Stimulated activated CD8-positive, alpha-beta memory T cell treated with anti-CD3 and anti-CD28 coated beads, Interleukin-15, amount 100 ng/mL, for 4 hours (primary cell): ENCODE measurements at regions not wholly inside any gene's neighbourhood (a gene's known extent, or its start where the extent isn't known, plus 50 kb on each side); places are given as distances from the start of the nearest gene placed in this dataset.

Experiments
- DNase-seq, 2 donors: peaks; one replicate each; pipeline ENCODE4 v3.0.0-alpha.2; 2020; ENCODE audit warnings: low read depth in 2 of 2

DNA sequence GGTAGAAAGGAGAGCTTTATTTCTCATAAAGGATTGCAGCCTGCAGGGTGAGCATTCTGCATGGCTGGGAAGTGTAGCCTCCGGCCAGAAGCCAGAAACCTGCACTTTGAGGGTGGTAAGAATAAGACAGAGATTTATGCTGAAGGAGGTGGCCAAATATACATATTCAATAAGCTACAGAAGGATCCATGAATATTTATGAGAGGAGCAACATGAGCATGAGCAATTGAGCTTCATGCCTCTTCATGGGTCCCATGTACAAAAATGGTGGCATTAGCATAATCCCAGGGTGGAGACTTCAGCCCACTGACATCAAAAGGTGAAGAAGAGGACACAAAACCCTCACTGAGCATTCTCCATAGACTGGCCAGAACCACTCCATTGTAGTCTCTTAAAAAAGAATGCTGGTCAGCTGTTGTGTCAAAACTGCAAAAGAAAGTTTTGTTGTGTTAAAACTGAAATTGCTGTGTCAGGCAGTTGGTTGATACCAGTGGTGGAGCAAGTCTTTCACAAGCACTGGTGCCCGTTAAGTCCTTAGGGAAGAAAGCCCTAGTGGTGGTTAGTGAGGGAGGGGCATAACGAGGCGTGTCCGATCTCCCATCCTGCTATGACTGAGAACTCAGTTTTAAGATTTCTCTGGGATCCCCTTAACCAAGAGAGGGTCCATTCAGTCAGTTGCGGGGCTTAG is 160.8 kb upstream of the MAP1B start:
- no peak for DNase-seq

DNA sequence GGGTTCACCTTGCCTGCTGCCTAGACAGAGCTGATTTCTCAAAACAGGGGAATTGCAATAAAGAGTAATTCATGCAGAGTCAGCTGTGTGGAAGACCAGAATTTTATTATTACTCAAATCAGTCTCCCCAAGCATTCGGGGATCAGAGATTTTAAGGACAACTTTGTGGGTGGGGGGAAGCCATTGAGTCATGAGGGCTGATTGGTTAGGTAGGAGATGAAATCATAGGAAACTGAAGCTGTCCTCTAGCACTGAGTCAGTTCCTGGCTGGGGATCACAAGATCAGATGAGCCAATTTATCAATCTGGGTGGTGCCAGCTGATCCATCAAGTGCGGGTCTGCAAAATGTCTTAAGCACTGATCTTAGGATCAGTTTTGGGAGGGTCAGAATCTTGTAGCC is 159.1 kb upstream of the MAP1B start:
- no peak for DNase-seq

DNA sequence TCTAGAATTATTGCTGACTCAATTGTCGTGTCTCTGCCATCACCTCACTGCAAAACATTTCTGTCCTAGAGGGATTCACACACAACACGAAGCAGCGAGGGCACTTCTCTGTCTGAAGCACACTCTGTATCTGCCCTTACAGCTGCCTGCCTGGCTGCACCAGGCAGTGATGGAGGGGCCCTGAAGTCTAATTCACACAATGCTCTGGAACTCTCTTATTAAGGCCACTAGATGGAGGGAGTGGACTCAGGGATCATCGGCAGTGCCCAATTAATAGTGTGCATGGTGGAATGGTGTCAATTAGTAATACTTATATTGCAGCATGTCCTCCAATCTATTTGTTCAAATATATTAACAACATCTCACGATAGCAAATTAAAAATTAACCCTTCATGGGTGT is 157.5 kb upstream of the MAP1B start:
- no peak for DNase-seq

DNA sequence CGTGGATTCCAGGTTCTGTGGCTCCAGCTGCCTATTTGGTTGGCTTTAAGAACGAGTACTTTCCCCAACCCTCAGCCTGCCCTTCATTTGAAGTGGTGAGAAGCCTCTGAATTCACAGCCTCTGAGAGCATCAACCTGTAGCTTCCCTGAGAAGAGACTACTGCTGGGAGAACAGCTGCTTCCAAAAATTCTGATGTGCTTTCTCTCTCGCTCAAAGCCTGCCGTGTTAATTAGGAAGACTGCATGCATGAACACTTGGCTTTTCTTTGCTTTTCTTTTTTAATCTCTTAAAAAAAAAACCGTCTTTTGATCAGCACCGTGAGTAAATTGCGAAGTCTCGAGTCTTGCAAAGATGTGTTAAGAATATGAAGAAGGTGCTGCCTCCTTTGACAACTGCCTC is 153.4 kb upstream of the MAP1B start:
- DNase-seq = no peak

DNA sequence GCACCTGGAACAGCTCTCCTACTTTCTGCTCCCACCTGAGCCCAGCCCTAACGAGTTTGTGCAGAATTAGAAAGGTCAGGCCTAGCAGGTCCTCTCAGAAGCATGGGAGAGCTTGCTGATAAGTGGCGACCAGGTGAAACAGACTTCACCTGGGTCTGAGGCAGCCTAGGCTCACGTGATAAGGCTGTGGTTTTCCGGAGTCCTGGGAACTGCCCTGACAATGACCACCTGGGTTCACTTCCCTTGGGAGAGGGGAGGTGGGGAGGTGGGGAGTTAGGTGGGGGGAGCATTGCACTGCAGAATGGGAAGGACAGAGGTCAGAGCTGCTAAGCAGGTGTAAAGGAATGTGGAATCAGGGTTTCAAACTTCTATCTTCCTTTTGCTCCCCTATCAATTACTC is 152.9 kb upstream of the MAP1B start:
- DNase-seq = no peak

DNA sequence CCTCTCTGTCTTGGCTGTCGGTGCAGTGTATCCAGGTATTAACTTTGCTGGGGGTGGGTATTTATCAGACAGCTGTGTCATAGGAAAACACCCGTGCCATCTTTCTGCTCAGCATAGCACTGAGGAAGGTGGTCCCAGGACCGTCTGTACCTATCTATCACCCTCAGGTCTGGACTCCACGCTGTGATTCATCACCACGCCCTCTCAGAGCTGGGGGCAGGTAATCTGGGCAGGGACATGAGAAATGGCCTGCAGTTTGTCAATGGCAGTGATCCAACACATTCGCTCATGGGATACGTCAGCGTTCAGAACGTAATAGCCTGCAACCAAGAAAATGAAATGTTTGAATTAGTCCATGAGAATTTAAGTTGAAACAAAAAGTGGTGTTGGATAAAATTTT is 151.6 kb upstream of the MAP1B start:
- DNase-seq = no peak

DNA sequence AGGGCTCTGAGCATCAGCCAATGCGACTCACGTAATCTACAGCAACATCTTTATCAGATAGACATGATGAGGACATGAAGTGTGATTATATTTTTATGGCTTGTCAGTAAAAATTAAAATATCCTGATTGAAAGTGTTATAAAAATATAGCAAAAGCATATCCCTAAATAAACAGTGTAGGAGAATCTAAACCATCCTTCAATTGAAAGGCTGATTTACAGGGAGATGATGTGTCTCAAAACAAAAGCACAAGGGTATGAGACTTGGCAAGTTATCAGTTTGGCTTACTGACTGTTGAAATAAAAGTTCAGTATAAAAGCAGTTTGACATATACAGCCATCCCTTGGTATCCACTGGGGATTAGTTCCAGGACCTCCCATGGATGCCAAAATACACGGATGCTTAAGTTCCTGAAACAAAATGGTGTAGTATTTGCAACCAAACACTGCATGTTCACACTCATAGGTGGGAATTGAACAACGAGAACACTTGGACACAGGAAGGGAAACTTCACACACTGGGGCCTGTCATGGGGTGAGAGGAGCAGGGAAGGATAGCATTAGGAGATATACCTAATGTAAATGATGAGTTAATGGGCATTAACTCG is 149.9 kb upstream of the MAP1B start:
- DNase-seq = no peak

DNA sequence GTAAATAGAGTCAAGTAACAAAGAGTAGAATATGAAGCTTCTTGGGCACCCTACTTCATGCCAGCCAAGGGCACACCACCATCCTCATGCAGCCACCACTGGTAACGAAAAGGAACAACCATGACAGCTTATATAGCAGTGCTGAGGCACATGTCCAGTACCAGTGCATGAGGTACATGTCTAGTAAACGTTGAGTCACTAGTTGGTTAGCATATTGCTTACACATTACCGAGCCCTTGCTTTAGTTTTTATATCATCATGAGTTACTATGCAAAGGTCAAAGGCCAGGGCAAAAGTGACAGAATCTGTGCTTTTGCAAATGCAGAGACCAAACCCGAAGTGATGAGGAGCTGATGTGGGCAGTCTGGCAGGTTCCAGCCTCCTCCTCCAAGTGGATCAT is 147.1 kb upstream of the MAP1B start:
- no peak for DNase-seq

DNA sequence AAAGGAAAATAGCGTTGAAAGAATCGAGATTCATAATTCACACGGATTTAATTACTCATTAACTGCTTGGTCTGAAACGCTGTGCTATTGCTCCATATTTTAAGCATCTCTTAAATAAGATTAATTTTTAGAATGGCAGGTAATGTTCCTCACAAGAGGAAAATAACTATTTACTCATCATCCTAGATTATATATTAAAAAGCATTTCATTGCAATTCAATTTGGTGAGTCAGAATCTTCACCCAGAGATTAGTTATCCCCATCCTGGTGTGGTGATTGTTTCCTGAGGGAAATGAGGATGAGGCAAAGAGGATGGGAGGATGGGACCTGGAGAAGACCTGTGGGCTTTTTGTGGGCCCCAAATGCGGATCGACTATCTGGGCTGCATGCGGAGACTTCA is 145.5 kb upstream of the MAP1B start:
- no peak for DNase-seq

DNA sequence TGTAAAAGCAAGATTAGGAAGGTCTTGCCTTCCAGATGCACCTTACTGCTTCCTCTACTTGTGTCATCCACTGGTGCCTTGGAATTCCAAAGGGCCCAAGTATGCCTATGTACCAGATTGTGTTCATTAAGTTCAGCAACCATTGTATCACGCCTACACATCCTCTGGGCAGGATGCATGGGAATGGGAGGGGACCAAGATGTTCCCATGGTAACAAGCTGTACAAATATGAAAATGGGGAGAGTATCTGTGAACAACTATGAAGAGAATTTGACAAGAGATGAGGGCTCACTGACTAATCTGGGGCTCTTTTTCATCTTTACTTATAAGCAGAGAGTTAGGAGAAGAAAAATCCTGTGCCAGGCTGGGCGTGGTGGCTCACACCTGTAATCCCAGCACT is 137.8 kb upstream of the MAP1B start:
- DNase-seq = no peak

DNA sequence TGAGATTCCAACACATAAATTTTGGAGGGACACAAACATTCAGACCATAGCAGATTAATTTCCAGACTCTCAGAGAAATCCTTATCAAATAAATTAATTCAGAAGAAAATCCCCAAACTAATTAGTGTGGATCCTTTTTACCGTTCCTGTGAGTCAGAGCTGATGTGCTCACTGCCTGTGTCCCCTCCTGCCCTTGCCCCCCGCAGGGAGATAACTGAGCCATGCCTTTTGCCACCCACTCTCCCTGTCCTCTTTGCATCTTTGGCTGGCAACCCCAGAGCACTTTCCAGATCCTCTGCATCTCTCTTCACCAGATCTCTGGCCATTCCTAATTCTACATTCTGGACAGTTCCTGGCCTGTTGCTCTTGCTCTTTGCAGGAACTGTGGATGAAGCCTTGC is 135.4 kb upstream of the MAP1B start:
- no peak for DNase-seq

DNA sequence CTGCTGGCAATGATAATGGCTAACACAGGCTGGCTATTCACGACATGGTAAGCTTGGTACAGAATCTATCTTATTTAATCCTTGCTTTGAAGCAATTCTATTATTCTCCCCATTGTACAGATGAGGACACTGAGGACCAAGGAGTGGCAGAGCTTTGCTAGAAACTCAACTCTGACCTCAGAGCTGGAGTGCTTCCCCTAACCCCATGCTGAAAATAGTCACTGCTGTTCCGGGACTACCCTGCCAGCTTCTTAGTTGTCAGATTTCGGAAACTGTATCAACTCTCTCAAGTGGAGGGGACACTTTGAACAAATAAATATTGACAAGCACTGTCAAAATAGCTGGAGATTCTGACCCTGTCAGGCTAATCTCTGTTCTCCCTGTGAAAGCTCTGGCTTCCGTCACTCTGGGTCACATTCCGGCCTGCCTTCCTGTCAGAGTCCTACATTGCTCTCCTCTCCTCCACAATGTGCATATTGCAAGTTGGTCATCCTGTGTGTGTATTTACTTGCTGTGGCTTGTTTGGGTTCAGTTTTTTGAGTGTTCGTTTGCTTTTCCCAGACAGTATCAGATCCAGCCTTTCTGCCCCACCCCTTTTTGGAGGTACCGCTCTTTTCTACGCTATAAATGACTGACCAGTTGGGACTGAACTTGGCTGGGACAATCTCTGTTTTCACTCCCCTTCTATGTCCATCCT is 134.3 kb upstream of the MAP1B start:
- no peak for DNase-seq

DNA sequence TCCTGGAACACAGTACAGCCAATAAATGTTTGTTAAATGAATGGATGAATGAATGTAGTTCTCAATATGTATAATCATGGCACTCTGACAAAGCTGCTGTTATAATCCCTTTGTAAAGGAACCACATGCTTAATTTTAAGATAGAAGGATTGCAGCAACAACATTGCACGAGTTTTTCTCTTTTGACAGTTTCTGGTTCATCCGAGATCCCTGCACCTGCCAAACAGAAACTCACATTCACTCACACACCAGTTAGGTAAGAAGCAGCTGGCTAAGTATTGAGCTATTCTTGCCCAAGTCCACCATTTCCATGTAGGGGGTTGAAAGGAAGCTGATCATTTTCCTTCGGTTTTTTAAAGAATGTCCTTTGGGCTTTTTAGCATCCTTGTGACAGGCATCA is 133.7 kb upstream of the MAP1B start:
- DNase-seq = no peak

DNA sequence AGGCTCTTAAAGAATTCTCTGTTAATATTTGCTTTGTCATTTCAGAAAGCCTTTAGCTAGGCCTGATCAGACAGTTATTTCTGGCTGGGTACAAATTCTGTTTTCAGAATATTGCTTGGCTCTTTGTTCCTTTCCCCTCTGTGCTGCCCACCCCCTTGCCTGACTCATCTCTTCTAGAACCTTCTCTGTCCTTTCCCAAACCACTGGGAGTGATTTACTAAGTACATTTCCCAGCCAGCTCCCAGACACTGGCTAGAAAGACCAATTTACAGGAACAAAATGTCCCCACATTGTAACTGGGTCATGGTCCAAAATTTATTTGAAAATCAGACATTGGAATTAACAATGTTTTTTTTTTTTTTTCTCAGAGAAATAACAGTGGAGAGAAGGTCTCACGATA is 133.1 kb upstream of the MAP1B start:
- no peak for DNase-seq

DNA sequence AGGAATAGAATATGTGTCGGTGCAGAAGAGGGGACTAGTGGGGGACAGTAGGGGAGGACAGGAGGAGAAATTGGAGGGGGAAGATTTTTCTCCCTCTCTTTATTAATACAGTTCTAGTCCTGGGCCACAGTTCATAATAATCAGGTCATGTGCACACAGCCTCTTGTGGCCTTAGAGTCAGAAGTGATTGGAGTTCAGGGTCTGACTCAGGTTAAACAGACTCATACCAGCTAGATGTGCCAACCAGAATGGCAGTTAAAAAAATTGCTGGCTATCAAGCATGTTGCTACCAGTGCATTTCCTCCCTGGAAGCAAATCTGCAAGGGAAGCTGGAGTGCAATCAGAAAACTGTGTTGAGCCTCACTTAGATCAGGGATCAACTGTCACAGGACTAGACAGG is 132.7 kb upstream of the MAP1B start:
- DNase-seq = no peak

DNA sequence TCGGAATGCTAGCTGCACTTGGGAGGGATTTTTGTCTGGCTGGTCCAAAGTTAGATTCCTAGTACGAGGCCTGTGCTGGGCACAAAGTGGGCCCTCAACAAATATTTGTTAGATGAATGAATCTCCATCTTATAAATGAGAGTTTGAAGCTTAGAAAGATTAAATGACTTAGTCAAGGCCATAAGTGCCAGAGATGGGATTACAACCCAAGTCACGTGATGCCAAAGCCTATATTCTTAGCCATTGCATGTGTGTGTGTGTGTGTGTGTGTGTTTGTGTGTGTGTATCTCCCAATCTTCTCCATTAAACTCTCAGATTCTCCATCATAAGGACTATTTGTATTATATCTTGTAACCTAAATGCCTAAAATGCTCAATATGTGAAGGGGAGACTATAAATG is 130.8 kb upstream of the MAP1B start:
- no peak for DNase-seq

DNA sequence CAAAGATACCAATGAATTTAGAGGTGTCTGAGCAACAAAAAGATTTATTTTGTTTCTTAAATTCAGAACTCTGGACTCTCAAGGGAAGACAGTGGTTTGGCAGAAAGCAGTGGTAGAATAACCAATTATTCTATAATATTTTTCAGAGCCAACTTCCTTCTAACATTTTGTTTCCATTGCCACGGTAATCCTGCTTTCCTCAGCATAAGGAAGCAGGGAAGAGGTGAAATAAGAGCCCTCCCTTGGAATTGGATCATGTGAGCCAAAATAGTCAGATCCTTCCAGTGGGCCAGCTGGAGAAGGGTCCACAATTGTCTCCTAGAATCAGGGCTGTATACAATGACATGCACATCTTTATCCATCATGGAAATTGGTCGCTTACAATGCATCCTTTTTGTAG is 130.0 kb upstream of the MAP1B start:
- DNase-seq = no peak

DNA sequence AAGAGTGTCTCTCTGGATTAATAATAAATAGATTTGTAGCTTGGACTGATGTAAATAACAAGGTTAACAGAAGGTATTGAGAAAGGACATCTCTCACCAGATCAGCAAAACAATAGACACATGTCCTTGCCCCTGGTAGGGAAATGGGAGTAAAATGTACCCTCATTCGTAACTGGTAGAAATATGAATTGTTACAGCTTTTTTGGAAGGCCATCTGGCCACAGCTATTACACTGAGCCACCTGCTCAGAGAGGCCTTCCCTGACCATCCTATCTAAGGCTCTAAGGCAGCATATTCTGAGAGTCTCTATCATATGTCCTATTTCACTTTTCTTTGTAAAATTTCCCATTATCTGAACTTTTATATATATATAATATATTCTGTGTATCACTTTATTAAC is 129.1 kb upstream of the MAP1B start:
- DNase-seq = no peak

DNA sequence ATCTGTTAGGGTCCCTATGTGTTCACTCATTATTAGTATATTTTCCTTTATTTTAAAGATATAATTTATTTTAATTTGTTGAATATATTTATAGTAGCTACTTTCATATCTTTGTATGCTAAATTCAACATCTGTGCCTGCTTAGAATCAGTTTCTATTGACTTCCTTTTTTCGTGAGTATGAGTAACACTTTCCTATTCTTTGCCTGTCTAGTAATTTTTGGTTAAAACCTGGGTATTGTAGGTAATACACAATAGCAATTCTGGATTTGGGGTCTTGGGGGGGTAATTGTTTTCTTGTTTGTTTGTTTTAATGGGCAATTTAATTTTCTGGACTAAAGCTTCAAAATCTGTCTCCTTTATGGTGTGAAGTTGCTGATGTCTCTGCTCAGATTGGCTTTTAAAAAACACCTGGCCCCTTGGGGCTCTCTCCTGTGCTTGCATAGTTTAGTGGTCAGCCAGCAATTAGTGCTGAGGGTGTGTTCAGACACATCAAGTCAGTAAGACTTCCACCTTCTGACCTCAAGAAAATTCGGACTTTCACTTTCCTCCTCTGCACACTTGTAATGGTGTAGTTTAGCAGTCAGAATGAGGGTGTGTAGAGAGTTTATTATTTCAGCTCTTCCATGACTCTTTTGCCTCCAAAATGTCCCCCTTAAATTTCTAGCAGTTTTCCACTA is 124.4 kb upstream of the MAP1B start:
- no peak for DNase-seq

DNA sequence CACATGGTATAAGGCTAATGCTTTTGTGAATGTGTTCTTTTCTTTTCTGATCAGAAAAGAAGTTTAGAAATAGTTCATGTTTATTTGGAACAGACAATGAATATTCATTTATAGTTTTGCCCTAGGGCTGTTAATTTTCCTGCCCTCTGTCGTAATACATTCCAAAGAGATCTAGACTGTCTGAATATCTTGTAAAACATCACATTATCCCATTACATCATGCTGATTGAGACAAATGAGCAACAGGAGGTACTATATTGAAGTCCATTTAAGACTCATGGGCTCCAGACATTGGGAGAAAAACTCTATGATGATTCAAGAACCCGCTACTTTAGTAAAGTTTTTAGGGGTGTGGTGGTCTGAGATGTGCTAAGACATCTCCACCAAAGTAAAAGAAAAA is 121.2 kb upstream of the MAP1B start:
- DNase-seq = no peak

DNA sequence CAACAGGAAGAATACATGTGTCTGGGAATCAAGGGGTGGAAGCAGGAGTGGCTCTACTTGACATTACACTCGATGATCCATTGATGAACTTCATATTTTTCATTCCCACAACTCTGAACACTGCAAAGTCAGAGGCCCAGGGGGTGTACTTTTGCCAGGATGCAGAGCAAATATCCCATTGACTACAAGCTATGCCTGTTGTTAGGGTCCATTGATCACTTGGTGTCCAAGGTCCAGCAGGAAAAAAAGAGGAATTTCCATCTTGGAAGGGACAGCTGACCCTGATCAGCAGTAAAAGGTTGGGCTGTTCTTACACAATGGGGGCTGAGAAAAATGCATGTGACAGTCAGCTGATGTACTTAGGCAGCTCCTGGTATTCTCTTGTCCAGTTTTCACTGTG is 118.5 kb upstream of the MAP1B start:
- DNase-seq = no peak

DNA sequence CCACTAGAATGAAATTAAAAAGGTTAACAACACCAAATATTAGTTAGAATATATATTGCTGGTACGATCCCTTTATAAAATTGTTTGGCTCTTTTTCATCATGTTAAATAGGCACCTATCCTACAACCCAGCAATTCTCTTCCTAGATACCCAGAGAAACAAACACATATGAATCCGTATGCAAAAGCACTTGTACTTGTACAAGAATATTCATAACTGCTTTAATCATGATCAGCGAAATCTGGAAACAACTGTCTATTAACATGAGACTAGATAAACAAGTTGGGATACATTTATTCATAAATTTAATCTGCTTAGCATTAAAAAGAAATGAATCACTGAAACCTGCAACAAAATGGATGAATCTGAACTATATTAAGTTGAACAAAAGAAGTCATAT is 113.7 kb upstream of the MAP1B start:
- DNase-seq = no peak

DNA sequence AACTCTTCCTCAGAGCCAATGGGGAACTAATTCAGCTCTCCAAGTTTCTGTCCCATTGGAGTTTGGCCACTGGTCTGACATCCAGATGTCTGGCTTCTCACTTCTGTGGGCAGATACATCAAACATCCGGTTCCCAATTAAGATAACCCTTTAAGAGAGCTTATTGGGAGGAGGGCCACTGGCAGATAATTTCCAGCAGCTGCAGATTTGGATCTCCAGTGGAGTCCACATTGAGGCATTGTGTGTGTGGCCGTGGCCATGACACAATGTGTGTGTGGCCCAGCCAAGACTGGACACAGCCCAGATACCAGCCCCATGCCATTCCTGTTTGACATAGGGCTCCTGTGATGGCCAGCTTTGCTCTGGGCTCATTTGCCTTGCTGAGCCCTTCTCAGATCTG is 110.5 kb upstream of the MAP1B start:
- no peak for DNase-seq
